Embryonic facial prominence (tissue), 1 donor: ENCODE measurements at regions not wholly inside any gene's neighbourhood (a gene's known extent, or its start where the extent isn't known, plus 50 kb on each side); places are given as distances from the start of the nearest gene placed in this dataset.

Experiments used
- DNase-seq: peaks from one replicate; pipeline ENCODE4 v3.0.0-alpha.2; 2016; ENCODE audit errors: extremely low spot score

DNA sequence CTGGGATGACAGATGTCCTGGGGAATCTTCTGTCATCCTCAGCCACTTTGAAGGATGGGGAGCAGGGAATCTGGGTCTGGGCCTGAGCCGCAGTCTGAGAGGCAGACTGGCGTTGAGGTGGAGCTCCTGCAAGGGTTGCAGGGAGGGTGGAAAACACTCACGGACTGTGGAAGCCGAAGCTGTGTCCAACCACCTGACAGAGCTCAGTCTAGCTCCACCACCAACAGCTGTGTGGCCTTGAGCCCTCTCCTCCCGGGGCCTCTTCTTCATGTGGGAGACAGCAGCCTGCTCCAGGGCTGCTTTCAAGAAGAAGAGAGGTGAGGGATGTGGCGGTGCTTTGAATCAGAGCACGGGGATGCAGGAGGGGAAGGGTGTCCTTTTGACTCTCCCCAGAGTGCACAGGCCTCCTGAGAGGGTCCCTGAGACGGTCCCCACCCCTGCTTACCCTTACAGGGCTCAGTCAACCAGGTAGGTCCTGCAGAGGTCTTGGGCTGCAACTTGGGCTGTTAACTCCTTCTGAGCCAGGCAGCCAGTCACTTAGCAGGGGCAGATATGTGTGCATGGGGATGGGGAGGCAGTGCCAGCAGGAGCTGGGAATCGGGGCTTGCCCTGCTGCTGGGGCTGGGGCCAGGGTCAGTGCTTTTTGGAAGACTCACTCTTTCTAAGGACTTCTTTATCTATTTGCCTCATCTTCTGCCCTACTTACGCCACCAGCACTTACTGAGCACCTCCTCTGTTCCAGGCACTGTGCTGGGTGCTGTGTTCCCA lies 216.3 kb downstream of the PTPRU start:
- DNase-seq = no peak

GRCh38 chr1:29451368-29451892 lies 215.1 kb downstream of the PTPRU start:
- no peak for DNase-seq

- DNase-seq = no peak
Measured at GRCh38 chr1:29450591-29450990, 214.3 kb downstream of the PTPRU start.

- no peak for DNase-seq
Measured at GRCh38 chr1:29448456-29449235, 212.3 kb downstream of the PTPRU start.

- no peak for DNase-seq
Measured at GRCh38 chr1:29447368-29447767, 211.0 kb downstream of the PTPRU start.

DNA sequence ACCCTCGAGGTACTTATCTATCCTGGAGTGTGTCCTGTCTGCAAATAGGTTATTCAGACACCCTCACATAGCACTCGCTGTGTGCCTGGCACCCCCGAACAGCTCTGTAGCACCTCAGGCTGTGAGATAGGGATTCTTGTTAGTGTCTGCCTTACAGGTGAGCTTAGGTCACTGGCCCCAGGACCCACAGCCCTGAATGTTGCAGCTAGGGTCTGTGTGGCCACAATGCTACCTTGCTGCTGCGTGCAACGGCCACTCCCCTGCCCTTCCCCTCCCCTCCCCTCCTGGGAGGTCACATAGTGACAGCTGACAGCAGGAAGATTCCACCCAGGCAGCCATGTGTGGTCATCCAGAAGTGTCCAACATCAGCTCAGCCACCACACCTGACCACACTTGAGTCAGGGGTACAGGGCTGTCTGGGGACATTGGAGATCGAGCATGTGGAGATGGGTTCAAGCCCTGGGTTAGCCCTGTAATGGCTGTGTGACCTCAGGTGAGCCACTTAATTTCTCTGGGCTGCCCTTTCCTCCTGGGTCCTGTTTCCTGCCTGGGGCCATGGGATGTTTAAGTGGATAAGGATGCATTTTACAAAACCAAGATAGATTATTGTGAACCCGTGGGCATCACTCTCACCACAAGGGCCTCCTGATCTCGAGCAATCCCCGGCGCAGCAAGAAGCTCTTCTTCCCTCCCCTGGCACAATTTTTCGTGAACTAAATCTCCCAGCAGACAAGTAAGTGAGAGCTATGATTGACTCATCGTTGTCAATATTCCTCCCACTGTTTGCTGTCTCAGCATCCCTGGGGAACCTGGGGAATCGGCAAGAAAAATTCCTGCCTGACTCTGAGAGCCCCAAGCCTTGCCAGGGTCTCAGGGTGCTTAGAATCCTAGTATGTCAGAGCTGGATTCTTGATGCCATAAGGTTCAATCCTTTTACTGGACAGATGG lies 208.7 kb downstream of the PTPRU start:
- DNase-seq = no peak

GRCh38 chr1:29444081-29444715 lies 207.9 kb downstream of the PTPRU start:
- DNase-seq = no peak

GRCh38 chr1:29441916-29442668 lies 205.8 kb downstream of the PTPRU start:
- no peak for DNase-seq

DNA sequence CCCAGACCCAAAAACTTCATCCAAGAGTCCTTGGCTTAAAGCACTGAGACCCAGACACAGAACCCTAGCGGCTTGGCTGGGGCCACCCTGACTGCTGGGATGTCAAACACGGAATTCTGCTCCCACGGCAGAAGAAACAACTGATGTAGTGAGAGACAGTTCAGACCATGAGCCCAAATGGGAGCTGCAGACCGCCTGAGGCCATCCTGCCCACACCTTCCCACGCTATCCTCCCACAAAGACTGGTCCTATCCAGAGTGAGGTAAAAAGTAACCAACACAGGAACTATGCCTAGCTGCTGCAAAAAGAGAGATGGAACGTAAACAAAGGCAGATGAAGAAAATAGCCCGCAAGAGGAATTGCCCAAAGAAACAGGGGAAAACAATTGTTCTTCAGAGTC lies 203.3 kb downstream of the PTPRU start:
- DNase-seq = no peak

DNA sequence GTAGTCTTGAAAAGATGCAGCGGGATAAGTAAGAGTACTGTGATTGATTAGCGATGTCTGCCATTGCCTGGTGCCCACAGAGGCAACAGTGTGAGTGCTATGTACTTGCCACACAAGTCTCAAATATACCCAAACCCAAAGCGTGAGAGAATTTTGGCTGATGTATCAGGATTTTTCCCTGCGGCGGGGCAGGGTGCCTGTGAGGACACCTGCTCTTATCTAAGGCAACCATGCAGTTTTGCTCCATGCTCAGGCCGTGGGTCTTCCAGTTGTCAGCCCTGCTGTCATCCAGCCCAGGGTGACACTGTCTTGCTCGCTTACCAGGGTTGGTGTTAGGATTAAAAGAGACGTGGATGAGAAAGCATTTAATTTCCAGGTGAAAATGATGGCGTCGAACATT lies 202.7 kb downstream of the PTPRU start:
- DNase-seq = no peak

DNA sequence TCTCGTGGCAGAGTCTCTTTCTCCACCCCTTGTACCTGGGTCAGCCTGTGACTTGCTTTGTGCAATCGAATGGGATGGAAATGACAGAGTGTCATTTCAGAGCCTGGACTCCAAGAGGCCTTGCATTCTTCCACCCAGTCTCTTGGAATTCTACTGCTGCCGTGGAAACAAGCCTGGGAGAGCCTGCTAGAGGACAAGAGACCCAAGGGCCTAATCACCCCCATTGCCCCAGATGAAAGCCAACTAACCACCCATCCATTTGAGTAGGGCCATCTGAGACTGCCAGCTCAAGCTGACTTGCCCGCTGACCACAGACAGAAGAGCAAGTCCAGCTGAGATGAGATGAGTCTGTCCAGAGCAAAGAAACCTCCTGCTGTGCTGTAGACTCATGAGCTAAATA lies 201.6 kb downstream of the PTPRU start:
- DNase-seq = no peak

- DNase-seq = no peak
Measured at GRCh38 chr1:29436181-29436785, 200.0 kb downstream of the PTPRU start.

GRCh38 chr1:29433830-29434229 lies 197.5 kb downstream of the PTPRU start:
- DNase-seq = no peak

- DNase-seq = no peak
Measured at GRCh38 chr1:29431138-29431537, 194.8 kb downstream of the PTPRU start.

- no peak for DNase-seq
Measured at GRCh38 chr1:29429656-29430055, 193.3 kb downstream of the PTPRU start.

DNA sequence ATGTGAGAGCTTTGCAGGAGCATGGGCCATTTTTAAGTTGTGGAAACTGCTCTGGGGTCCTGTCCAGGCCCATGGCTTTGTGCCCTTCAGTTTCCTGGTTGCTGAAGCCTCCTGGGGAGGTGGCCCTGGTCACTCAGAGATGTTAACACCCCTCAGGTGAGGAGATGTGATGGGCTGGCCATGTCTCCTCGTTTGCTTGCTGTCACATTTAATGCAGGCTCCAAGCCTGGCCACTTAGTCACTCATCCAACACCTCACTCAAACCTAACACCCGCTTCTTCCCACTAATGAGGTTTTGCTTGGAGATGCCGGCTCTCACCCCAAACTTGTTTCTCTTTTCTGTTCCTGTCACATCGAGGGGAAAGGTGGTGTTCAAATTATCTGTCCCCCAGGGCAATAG lies 192.7 kb downstream of the PTPRU start:
- DNase-seq = no peak

- no peak for DNase-seq
Measured at GRCh38 chr1:29428280-29428615, 191.9 kb downstream of the PTPRU start.

GRCh38 chr1:29427614-29428279 lies 191.4 kb downstream of the PTPRU start:
- DNase-seq = no peak

GRCh38 chr1:29426701-29427279 lies 190.5 kb downstream of the PTPRU start:
- no peak for DNase-seq
